ENCODE measurements at regions not wholly inside any gene's neighbourhood (a gene's known extent, or its start where the extent isn't known, plus 50 kb on each side); places are given as distances from the start of the nearest gene placed in this dataset.

DNA sequence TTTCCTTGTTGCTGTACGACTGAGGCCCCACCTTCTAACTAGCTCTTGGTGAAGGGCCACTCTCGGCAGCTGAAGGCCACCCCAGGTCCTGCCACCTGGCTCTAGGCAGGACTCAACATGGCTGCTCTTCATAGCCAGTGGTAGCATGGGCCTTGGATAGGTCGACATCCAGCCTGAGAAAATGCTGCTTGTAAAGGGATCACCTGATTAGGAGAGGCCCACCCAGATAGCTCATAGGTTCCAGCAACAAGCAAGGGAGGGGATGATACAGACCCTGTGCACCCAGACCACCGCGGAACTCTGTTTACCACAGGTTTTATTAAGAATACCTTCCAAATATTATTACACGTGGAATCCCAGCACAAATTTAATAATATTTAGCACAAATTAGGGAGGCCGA, 341.4 kb downstream of the BRD1 start:
- TF ChIP-seq REST (tag by site-specific recombination; IDR thresholded peaks at IDR 0.05) (no peak), ZNF202 (tag by site-specific recombination; IDR thresholded peaks at IDR 0.05; ENCODE audit: borderline replicate concordance) (no peak), ZNF510 (tag by site-specific recombination; IDR thresholded peaks at IDR 0.05; ENCODE audit: insufficient replicate concordance) (no peak), ZNF664 (tag by site-specific recombination; IDR thresholded peaks at IDR 0.05) (no peak), ZNF423 (tag by site-specific recombination; IDR thresholded peaks at IDR 0.05) (no peak), TRIM28 (IDR thresholded peaks at IDR 0.05; ENCODE audit: borderline replicate concordance, low read length) (no peak)
